ENCODE measurements at regions not wholly inside any gene's neighbourhood (a gene's known extent, or its start where the extent isn't known, plus 50 kb on each side); places are given as distances from the start of the nearest gene placed in this dataset.

GRCh38 chr6:164359441-164359840 lies 944.9 kb downstream of the QKI start:
- DNase-seq (ENCODE audit: extremely low spot score) = no peak
- POLR2A ChIA-PET = no interaction called here
- TF ChIP-seq FOXM1 (IDR thresholded peaks at IDR 0.05; ENCODE audit: borderline replicate concordance) = no peak
- TF ChIP-seq CTBP1 (IDR thresholded peaks at IDR 0.05; ENCODE audit: borderline replicate concordance) = no peak
- no peak for TF ChIP-seq ELF4 (IDR thresholded peaks at IDR 0.05)
- no peak for TF ChIP-seq HDGF (IDR thresholded peaks at IDR 0.05; ENCODE audit: borderline replicate concordance)
- TF ChIP-seq SP1 (IDR thresholded peaks at IDR 0.05) = no peak
- TF ChIP-seq ZNF384 (IDR thresholded peaks at IDR 0.05) = no peak
- no peak for TF ChIP-seq PKNOX1 (IDR thresholded peaks at IDR 0.05)
- no peak for TF ChIP-seq FOXK2 (IDR thresholded peaks at IDR 0.05)
- CTCF ChIA-PET = no interaction called here

GRCh38 chr6:164359036-164359435 lies 944.5 kb downstream of the QKI start:
- DNase-seq (ENCODE audit: extremely low spot score) = no peak
- POLR2A ChIA-PET = no interaction called here
- CTCF ChIA-PET = no interaction called here
- TF ChIP-seq HDGF (IDR thresholded peaks at IDR 0.05; ENCODE audit: borderline replicate concordance) (no peak), NFRKB (IDR thresholded peaks at IDR 0.05) (no peak), SP1 (IDR thresholded peaks at IDR 0.05) (no peak), PKNOX1 (IDR thresholded peaks at IDR 0.05) (no peak), ZNF384 (IDR thresholded peaks at IDR 0.05) (no peak), FOXA1 (IDR thresholded peaks at IDR 0.05) (no peak), FOXM1 (IDR thresholded peaks at IDR 0.05; ENCODE audit: borderline replicate concordance) (no peak), ARNT (IDR thresholded peaks at IDR 0.05) (no peak), CTBP1 (IDR thresholded peaks at IDR 0.05; ENCODE audit: borderline replicate concordance) (no peak), TARDBP (IDR thresholded peaks at IDR 0.05) (no peak)

GRCh38 chr6:164356814-164357213 lies 942.3 kb downstream of the QKI start:
- DNase-seq (ENCODE audit: extremely low spot score) = no peak
- no peak for TF ChIP-seq LEF1 (IDR thresholded peaks at IDR 0.05; ENCODE audit: borderline replicate concordance)
- no peak for TF ChIP-seq TARDBP (IDR thresholded peaks at IDR 0.05)
- TF ChIP-seq HDGF (IDR thresholded peaks at IDR 0.05; ENCODE audit: borderline replicate concordance) = no peak
- TF ChIP-seq ZNF384 (IDR thresholded peaks at IDR 0.05) = no peak
- no peak for TF ChIP-seq BHLHE40 (IDR thresholded peaks at IDR 0.05; ENCODE audit: borderline replicate concordance)
- no peak for TF ChIP-seq FOXK2 (IDR thresholded peaks at IDR 0.05)
- no peak for TF ChIP-seq L3MBTL2 (conservative IDR thresholded peaks at IDR 0.05)
- TF ChIP-seq ARNT (IDR thresholded peaks at IDR 0.05) = no peak
- no peak for TF ChIP-seq SP1 (IDR thresholded peaks at IDR 0.05)
- TF ChIP-seq SUZ12 (IDR thresholded peaks at IDR 0.05) = no peak
- no peak for TF ChIP-seq CTBP1 (IDR thresholded peaks at IDR 0.05; ENCODE audit: borderline replicate concordance)
- TF ChIP-seq PKNOX1 (IDR thresholded peaks at IDR 0.05) = no peak
- TF ChIP-seq FOXM1 (IDR thresholded peaks at IDR 0.05; ENCODE audit: borderline replicate concordance) = no peak
- no peak for TF ChIP-seq FOXA1 (IDR thresholded peaks at IDR 0.05)
- no peak for TF ChIP-seq ELF4 (IDR thresholded peaks at IDR 0.05)
- no peak for TF ChIP-seq NFRKB (IDR thresholded peaks at IDR 0.05)
- ChIA-PET POLR2A (no interaction called here), CTCF (no interaction called here)

GRCh38 chr6:164347455-164347854 lies 932.9 kb downstream of the QKI start:
- POLR2A ChIA-PET = no interaction called here
- DNase-seq (ENCODE audit: extremely low spot score) = no peak
- TF ChIP-seq NFRKB (IDR thresholded peaks at IDR 0.05) = no peak
- TF ChIP-seq PKNOX1 (IDR thresholded peaks at IDR 0.05) = no peak
- no peak for TF ChIP-seq L3MBTL2 (conservative IDR thresholded peaks at IDR 0.05)
- no peak for TF ChIP-seq FOXA1 (IDR thresholded peaks at IDR 0.05)
- TF ChIP-seq SP1 (IDR thresholded peaks at IDR 0.05) = no peak
- TF ChIP-seq CTBP1 (IDR thresholded peaks at IDR 0.05; ENCODE audit: borderline replicate concordance) = no peak
- TF ChIP-seq ZNF384 (IDR thresholded peaks at IDR 0.05) = no peak
- no peak for TF ChIP-seq HDGF (IDR thresholded peaks at IDR 0.05; ENCODE audit: borderline replicate concordance)
- TF ChIP-seq FOXM1 (IDR thresholded peaks at IDR 0.05; ENCODE audit: borderline replicate concordance) = no peak
- TF ChIP-seq LEF1 (IDR thresholded peaks at IDR 0.05; ENCODE audit: borderline replicate concordance) = no peak
- no peak for TF ChIP-seq ELF4 (IDR thresholded peaks at IDR 0.05)
- no peak for TF ChIP-seq FOXK2 (IDR thresholded peaks at IDR 0.05)
- no peak for TF ChIP-seq SUZ12 (IDR thresholded peaks at IDR 0.05)
- TF ChIP-seq TARDBP (IDR thresholded peaks at IDR 0.05) = no peak
- no peak for TF ChIP-seq ARNT (IDR thresholded peaks at IDR 0.05)
- CTCF ChIA-PET = no interaction called here

GRCh38 chr6:164346631-164347030 lies 932.1 kb downstream of the QKI start:
- ChIA-PET POLR2A (no interaction called here), CTCF (no interaction called here)
- TF ChIP-seq BHLHE40 (IDR thresholded peaks at IDR 0.05; ENCODE audit: borderline replicate concordance) (no peak), ELF4 (IDR thresholded peaks at IDR 0.05) (no peak)
- no peak for DNase-seq (ENCODE audit: extremely low spot score)

GRCh38 chr6:164345806-164346496 lies 931.4 kb downstream of the QKI start:
- ChIA-PET CTCF (no interaction called here), POLR2A (no interaction called here)
- DNase-seq (ENCODE audit: extremely low spot score) = no peak
- no peak for TF ChIP-seq ARNT (IDR thresholded peaks at IDR 0.05)
- no peak for TF ChIP-seq FOXA1 (IDR thresholded peaks at IDR 0.05)
- TF ChIP-seq PKNOX1 (IDR thresholded peaks at IDR 0.05) = no peak
- no peak for TF ChIP-seq FOXK2 (IDR thresholded peaks at IDR 0.05)
- TF ChIP-seq SP1 (IDR thresholded peaks at IDR 0.05) = no peak
- no peak for TF ChIP-seq L3MBTL2 (conservative IDR thresholded peaks at IDR 0.05)
- no peak for TF ChIP-seq CTBP1 (IDR thresholded peaks at IDR 0.05; ENCODE audit: borderline replicate concordance)

Data from HEK293T (cell line).